HepG2 (cell line): ENCODE measurements at regions not wholly inside any gene's neighbourhood (a gene's known extent, or its start where the extent isn't known, plus 50 kb on each side); places are given as distances from the start of the nearest gene placed in this dataset.

Source experiments
- AKAP8 ChIP-seq: sonication (generic); formaldehyde crosslinking; IDR thresholded peaks from 2 replicates; pipeline ENCODE4 v1.5.1; 2020; ENCODE audit warnings: mild to moderate bottlenecking, missing genetic modification reagents
- ERF ChIP-seq: IDR thresholded peaks from 2 replicates; pipeline ENCODE4 v1.6.1; 2018; ENCODE audit warnings: missing biosample characterization, missing genetic modification reagents
- IKZF5 ChIP-seq: IDR thresholded peaks from 2 replicates; pipeline ENCODE4 v1.6.1; 2018; ENCODE audit warnings: missing genetic modification reagents, mild to moderate bottlenecking, missing compliant biosample characterization
- KDM4B ChIP-seq: sonication (generic); formaldehyde crosslinking; IDR thresholded peaks from 2 replicates; pipeline ENCODE4 v1.4.0; 2020; ENCODE audit warnings: missing genetic modification reagents
- KLF6 ChIP-seq: IDR thresholded peaks from 2 replicates; pipeline ENCODE4 v1.8.0; 2016; ENCODE audit warnings: missing biosample characterization, missing genetic modification reagents
- MBD4 ChIP-seq: IDR thresholded peaks from 2 replicates; pipeline ENCODE4 v1.6.1; 2012; ENCODE audit warnings: low read length, inconsistent platforms, borderline replicate concordance
- NFATC3 ChIP-seq: sonication (generic); formaldehyde crosslinking; IDR thresholded peaks from 2 replicates; pipeline ENCODE4 v1.5.1; 2020; ENCODE audit warnings: mild to moderate bottlenecking, missing genetic modification reagents
- NFE2 ChIP-seq: sonication (generic); formaldehyde crosslinking; IDR thresholded peaks from 2 replicates; pipeline ENCODE4 v1.4.0; 2020; ENCODE audit warnings: missing genetic modification reagents
- PAX8 ChIP-seq: sonication (generic); formaldehyde crosslinking; IDR thresholded peaks from 2 replicates; pipeline ENCODE4 v1.8.0; 2022; ENCODE audit warnings: mild to moderate bottlenecking, missing genetic modification reagents, borderline replicate concordance
- POLR2G ChIP-seq: fragments of 200-400 bp; formaldehyde crosslinking; IDR thresholded peaks from 2 replicates; pipeline ENCODE4 v1.6.1; 2018; ENCODE audit warnings: mild to moderate bottlenecking, low read depth, low read length, moderate library complexity
- RNF219 ChIP-seq: sonication (generic); formaldehyde crosslinking; IDR thresholded peaks from 2 replicates; pipeline ENCODE4 v1.5.0; 2020; ENCODE audit warnings: mild to moderate bottlenecking, missing genetic modification reagents
- SMAD9 ChIP-seq: sonication (generic); formaldehyde crosslinking; IDR thresholded peaks from 2 replicates; pipeline ENCODE4 v1.5.1; 2020; ENCODE audit warnings: mild to moderate bottlenecking, missing genetic modification reagents
- TAF1 ChIP-seq: sonication (generic); formaldehyde crosslinking; IDR thresholded peaks from 2 replicates; pipeline ENCODE4 v1.4.0; 2020; ENCODE audit warnings: missing genetic modification reagents
- TCF12 ChIP-seq, 2 experiments: fragments of 450-650 bp in 1 of 2; sonication (generic) in 1 of 2; formaldehyde crosslinking in 1 of 2; IDR thresholded peaks; 2 replicates each; pipeline versions ENCODE4 v1.6.1 to v1.8.0; 2017 to 2022; ENCODE audit warnings: antibody characterized with exemption in 1 of 2, mild to moderate bottlenecking in 1 of 2, missing genetic modification reagents in 1 of 2, moderate library complexity in 1 of 2
- ZBTB1 ChIP-seq: sonication (generic); formaldehyde crosslinking; IDR thresholded peaks from 2 replicates; pipeline ENCODE4 v1.4.0; 2020; ENCODE audit warnings: missing genetic modification reagents, borderline replicate concordance
- ZNF20 ChIP-seq: sonication (generic); formaldehyde crosslinking; IDR thresholded peaks from 2 replicates; pipeline ENCODE4 v1.4.0; 2020; ENCODE audit warnings: mild to moderate bottlenecking, moderate library complexity, missing genetic modification reagents
- ZNF234 ChIP-seq: sonication (generic); formaldehyde crosslinking; conservative IDR thresholded peaks from 2 replicates; pipeline ENCODE4 v1.5.1; 2020; ENCODE audit warnings: mild to moderate bottlenecking, missing genetic modification reagents
- ZNF33B ChIP-seq: sonication (generic); formaldehyde crosslinking; IDR thresholded peaks from 2 replicates; pipeline ENCODE4 v1.5.1; 2020; ENCODE audit warnings: mild to moderate bottlenecking, missing genetic modification reagents
- ZNF740 ChIP-seq: sonication (generic); formaldehyde crosslinking; IDR thresholded peaks from 2 replicates; pipeline ENCODE4 v1.4.0; 2020; ENCODE audit warnings: missing genetic modification reagents
- TF ChIP-seq, protein P1 (sequence below), 2 experiments: sonication (generic) in 1 of 2; formaldehyde crosslinking in 1 of 2; IDR thresholded peaks; 2 replicates each; pipeline versions ENCODE4 v1.6.1 to v1.9.0; 2014 to 2022; ENCODE audit warnings: antibody characterized with exemption in 1 of 2, borderline replicate concordance in 1 of 2, inconsistent platforms in 1 of 2, low read depth in 1 of 2, missing genetic modification reagents in 1 of 2

DNA sequence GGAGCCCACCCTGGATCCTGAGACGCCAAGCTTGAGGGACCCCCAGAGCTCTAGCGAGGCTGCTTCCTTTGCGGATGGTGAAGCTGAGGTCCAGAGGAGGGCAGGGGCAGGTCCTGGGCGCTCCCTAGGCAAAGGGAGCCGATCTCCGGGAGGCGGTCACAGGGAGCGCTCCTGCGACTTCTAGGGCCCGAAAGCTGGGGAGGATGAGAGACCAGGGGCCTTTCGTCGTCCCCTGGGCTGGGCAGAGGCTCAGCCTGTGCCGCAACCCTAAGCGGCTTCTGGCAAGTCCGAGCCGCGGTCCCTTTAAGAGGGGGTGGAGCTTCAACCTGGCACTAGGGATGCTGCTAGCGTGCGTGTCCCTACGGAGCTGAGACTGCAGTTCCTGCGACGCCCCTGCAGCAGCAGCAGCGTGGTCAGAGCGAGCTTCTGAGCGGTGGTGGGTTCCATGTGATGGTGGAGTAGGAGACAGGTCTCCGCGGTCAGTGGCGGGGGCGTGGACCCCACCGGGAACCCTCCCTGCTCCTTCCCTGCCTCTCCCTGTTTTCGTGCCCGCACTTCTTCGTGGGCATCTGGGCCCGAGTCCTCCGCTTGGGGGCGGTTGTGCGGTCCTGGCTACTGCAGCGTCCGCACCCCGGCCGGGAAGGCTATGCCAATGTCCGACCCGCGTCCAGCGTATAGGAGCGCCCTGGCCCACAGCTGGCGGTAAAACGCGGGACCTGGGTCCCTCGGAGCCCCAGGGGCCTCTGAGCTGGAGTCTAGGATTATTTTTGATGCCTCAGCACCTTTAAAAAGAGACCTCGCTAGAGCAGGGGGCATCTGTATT is 154.6 kb downstream of the CCDC74A start (continued):
- TF ChIP-seq RNF219 (no peak), ZNF33B (no peak), IKZF5 (peak; percentile 64), ZNF20 (CRISPR knock-in tag) (no peak), PAX8 (0 out of 2 replicates have a peak, but pooled peaks have one; percentile 92), AKAP8 (CRISPR knock-in tag) (peak; percentile 43; the same call in 1 of the 2 replicates), ERF (CRISPR knock-in tag) (peak; percentile 77), ZNF234 (no peak; the same call in 1 of the 2 replicates), ZBTB1 (CRISPR knock-in tag) (no peak), MBD4 (no peak), NFATC3 (CRISPR knock-in tag) (peak; percentile 68; the same call in 1 of the 2 replicates), TAF1 (CRISPR knock-in tag) (peak; percentile 95), ZNF740 (peak; percentile 78), KDM4B (CRISPR knock-in tag) (peak; percentile 69; the same call in 1 of the 2 replicates), POLR2G (peak; percentile 93), NFE2 (CRISPR knock-in tag) (no peak), KLF6 (CRISPR knock-in tag) (peak; percentile 75; the same call in 1 of the 2 replicates), SMAD9 (CRISPR knock-in tag) (no peak), TCF12 (IDR thresholded peaks at IDR 0.05) (no peak), TCF12 (CRISPR knock-in tag; IDR thresholded peaks at IDR 0.05) (peak; percentile 67; the same call in 1 of the 2 replicates)
- TF ChIP-seq, protein P1, sequence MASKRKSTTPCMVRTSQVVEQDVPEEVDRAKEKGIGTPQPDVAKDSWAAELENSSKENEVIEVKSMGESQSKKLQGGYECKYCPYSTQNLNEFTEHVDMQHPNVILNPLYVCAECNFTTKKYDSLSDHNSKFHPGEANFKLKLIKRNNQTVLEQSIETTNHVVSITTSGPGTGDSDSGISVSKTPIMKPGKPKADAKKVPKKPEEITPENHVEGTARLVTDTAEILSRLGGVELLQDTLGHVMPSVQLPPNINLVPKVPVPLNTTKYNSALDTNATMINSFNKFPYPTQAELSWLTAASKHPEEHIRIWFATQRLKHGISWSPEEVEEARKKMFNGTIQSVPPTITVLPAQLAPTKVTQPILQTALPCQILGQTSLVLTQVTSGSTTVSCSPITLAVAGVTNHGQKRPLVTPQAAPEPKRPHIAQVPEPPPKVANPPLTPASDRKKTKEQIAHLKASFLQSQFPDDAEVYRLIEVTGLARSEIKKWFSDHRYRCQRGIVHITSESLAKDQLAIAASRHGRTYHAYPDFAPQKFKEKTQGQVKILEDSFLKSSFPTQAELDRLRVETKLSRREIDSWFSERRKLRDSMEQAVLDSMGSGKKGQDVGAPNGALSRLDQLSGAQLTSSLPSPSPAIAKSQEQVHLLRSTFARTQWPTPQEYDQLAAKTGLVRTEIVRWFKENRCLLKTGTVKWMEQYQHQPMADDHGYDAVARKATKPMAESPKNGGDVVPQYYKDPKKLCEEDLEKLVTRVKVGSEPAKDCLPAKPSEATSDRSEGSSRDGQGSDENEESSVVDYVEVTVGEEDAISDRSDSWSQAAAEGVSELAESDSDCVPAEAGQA (IDR thresholded peaks at IDR 0.05; ENCODE audit: low read depth), result no peak
- TF ChIP-seq, protein P1 (CRISPR knock-in tag; IDR thresholded peaks at IDR 0.05; ENCODE audit: borderline replicate concordance), result 0 out of 2 replicates have a peak, but pooled peaks have one; percentile 58
